DOHH2 (cell line): ENCODE measurements at regions not wholly inside any gene's neighbourhood (a gene's known extent, or its start where the extent isn't known, plus 50 kb on each side); places are given as distances from the start of the nearest gene placed in this dataset.

Source experiments
- CTCF ChIP-seq: fragments of 200-600 bp; sonication (generic); IDR thresholded peaks from one replicate; pipeline ENCODE4 v1.5.1; 2014; ENCODE audit warnings: antibody characterized with exemption, mild to moderate bottlenecking, low read depth, low read length; ENCODE audit not compliant: poor library complexity, severe bottlenecking
- EZH2phosphoT487 ChIP-seq: fragments of 200-600 bp; sonication (generic); IDR thresholded peaks from 2 replicates; pipeline ENCODE4 v1.6.1; 2017; ENCODE audit warnings: borderline replicate concordance, mild to moderate bottlenecking, antibody characterized with exemption, low read length, moderate library complexity, mixed read lengths

DNA sequence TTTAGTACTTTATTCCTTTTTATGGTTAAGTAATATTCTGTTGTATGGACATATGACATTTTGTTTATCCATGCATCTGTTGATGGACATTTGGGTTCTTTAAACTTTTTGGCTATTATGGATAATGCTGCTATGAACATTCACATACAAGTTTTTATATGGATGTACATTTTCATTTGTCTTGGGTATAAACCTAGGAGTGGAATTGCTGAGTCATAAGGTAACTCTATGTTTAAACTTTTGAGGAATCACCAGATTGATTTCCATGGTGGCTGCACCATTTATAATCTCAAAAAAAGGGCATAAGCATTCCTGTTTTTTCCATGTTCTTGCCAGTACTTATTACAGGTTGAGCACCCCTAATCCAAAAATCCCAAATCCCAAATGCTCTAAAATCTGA is 90.3 kb upstream of the CRHR1 start:
- TF ChIP-seq CTCF = no peak
- TF ChIP-seq EZH2phosphoT487 = no peak
